HG02870 (cell line): ENCODE measurements at regions not wholly inside any gene's neighbourhood (a gene's known extent, or its start where the extent isn't known, plus 50 kb on each side); places are given as distances from the start of the nearest gene placed in this dataset.

Source experiments
- ATAC-seq: cut with Tn5 transposase; IDR thresholded peaks from one replicate; pipeline ENCODE4 v1.9.1; 2021; ENCODE audit warnings: mild to moderate bottlenecking, moderate library complexity; ENCODE audit not compliant: unreplicated experiment

- ATAC-seq: no peak
Measured at GRCh38 chr14:89613260-89614008, 196.4 kb upstream of the FOXN3 start.

- no peak for ATAC-seq
Measured at GRCh38 chr14:89609500-89610100, 192.6 kb upstream of the FOXN3 start.

- no peak for ATAC-seq
Measured at GRCh38 chr14:89607453-89607852, 190.4 kb upstream of the FOXN3 start.

- no peak for ATAC-seq
Measured at GRCh38 chr14:89603938-89604480, 187.0 kb upstream of the FOXN3 start.

- ATAC-seq: no peak
Measured at GRCh38 chr14:89600950-89601826, 184.2 kb upstream of the FOXN3 start.

- ATAC-seq: no peak
Measured at GRCh38 chr14:89600029-89600428, 183.0 kb upstream of the FOXN3 start.

GRCh38 chr14:89598548-89599186 lies 181.6 kb upstream of the FOXN3 start:
- no peak for ATAC-seq

DNA sequence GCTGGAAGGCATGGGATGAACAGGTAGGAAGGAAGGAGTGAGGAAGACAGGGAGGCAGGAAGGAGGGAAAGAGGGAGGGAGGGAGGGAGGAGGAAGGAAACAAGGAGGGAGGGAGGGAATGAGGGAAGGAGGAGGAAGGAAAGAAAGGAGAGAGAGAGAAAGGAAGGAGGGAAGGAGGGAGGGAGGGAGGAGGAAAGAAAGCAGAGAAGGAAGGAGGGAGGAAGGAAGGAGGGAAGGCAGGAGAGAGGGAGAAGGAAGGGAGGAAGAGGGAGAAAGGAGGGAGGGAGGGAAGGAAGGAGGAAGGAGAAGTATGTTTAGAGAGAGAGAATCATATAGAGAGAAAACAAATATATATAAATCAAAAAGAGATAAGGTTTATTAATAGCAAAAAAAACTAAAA lies 175.9 kb upstream of the FOXN3 start:
- no peak for ATAC-seq

GRCh38 chr14:89589400-89590118 lies 172.5 kb upstream of the FOXN3 start:
- ATAC-seq: no peak

DNA sequence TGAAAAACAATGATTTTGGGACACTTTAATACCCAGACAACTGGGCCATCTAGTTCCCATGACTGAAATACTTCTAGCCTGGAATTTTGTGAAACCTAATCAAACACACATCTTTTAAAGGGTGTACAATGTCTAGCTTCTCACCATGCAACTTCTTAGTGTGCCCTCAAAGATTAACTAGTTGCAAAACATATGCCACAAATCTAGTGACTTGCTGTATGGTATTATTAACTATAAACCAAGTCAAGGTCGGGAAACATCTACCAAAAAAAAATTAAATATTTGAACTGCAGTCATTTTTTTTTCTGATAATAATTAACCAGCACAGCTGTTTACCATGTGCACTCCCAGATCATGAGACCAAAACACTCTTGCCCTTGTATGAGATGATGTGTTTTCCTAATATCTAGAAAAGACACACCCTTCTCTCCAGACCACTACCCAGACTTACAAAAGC lies 171.8 kb upstream of the FOXN3 start:
- no peak for ATAC-seq

DNA sequence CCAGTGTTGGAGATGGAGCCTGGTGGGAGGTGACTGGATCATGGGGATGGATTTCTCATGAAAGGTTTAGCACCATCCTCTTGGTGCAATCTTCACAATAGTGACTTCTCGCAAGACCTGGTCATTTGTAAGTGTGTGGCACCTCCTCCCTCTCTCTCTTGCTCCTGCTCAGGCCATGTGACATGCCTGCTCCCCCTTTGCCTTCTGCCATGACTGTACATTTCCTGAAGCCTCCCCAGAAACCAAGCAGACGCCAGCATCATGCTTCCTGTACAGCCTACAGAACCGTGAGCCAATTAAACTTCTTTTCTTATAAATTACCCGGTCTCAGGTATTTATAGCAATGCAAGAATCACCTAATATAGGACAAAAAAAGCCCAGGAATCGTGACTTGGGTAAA lies 171.0 kb upstream of the FOXN3 start:
- no peak for ATAC-seq

- ATAC-seq: no peak
Measured at GRCh38 chr14:89587136-89587420, 170.0 kb upstream of the FOXN3 start.

DNA sequence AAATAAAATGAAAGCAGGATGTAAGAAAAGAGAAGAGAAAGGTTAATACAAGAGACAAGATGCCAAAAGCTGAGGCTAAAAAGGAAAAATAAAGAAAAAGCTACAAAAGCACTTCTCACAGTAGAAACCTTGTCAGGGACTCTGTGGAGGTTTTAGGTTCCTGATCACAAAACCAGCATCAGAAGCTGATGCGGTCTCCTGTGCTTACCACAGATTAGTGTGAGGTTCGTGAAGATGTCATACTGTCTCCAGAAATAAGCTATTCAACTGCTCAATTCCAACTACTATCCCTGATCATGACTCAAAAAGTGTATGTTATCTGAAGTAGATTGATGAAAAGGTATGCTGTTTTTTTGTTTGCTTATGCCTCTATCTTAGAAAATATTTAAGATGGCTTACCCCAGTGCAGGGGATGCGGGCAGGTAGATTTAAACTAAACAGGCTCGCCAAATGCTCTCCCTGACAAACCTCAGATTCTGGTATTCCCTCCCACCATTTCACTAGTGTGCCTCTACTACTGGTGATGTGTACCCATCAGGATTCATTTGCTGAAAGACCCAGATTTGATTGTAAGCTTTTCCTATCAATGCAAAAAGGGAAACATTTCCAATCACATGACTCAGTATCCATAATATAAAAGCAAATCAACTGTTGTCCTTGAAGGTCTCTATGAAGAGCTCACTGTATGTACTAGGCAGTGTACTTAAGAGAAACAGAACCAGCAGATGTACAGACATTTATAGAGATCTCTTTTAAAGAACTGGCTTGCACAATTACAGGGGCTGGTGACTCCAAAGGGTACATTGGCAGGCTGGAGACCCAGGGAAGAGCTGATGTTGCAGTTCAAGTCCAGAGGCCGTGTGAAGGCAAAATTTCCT lies 169.5 kb upstream of the FOXN3 start:
- no peak for ATAC-seq

DNA sequence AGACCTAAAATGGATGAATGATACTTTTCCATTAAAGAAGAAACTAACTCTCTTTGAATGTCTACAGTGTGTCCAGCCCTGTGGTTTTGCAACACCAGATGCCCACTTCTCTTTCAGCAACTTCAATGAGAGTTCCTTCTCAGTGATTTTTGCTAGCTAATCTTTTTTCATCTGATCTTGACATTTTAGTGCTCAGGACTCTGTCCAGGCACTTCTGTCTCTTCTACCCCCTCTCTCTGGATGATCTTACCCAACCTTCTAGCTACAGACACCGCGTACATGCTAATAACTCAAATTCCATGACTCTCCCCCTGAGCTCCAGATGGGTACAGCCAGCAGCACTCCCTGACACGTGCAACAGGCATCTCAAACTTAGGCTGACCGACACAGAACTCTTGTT lies 161.1 kb upstream of the FOXN3 start:
- ATAC-seq: no peak

DNA sequence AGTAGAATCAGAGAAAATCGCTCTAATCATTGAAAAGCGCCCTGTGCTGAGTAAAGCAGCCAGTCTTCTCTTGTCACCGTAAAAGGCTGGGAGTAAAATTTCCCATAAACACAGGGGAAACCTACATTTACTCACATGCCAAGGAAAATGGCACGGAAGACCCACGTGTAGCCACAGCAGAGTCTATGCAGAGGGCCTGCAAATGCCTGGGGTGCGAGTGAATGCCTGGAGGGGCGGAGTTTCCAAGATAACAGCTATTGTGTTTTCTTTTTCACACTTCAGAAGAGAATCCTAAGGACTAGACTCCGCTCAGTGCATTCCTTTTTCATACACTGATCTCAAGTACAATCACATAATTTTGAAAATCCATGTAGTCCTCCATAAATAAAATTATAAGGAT lies 159.9 kb upstream of the FOXN3 start:
- no peak for ATAC-seq

DNA sequence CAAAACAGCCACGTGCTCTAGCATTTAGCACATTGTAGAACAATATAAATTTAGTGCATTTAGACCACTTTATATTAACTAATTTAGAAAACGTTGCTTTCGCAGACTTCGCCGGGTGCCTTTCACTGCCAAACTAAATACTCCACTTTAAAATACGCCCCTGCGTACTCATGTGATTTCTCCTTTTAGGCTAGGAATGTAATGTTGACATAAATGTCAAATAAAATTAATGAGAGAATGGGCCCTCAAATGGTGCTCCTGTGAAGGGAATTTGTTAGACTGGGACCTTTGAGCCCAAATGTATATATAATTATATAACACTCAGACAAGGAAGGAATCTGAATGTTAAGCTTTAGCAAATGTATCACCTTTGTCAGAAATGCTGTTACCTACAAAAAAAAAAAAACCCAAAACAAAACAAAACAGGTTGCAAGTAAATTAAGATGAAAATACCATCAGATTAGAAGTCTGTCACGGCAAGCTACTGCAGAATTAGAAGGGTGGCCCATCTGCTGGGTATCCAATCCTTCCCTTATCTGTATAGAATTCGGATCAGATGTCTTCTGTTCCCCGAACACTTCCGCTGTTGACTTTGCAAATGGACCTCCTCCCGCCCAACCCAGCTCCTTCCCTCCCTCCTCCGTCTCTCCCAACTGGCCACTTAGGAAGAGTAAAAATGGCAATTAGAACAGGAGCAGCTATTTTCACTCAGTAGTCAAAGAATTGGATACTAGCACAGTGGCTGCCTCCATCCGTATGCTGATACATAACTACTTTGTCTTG lies 159.3 kb upstream of the FOXN3 start:
- no peak for ATAC-seq

DNA sequence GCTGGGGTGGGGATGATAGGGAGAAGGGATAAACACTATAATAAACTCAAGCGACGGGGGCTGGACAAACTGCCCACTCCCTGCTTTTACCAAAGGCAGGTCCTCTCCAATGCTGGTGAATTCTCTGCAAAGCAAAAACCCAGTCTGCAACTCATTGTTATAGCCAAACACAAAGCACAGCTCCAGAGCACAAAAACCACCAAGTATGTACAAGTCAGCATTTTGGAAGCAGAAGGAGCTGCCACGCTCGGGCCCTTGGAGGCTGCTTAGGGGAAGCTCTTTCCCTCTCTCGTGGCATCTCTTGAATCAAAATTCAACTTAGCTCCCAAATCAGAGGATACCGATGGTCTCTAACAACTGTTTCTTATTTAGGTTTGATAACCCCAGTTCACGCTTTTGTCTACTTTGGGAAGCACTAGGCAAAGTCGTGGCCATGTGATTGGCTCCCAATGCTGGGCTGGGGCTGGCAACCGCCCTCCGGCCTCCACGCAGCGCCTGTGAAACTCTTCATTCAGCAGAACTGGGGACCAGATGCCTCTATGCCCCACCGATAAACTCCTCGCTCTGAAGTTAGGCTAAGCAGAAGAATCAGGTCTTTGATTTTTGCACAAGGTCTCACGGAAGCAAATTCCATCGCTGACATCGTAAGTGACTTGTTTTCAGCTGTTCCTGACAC lies 158.5 kb upstream of the FOXN3 start:
- no peak for ATAC-seq

- ATAC-seq: no peak
Measured at GRCh38 chr14:89574420-89574819, 157.4 kb upstream of the FOXN3 start.

GRCh38 chr14:89573399-89573657 lies 156.3 kb upstream of the FOXN3 start:
- ATAC-seq: no peak
